ENCODE measurements at regions not wholly inside any gene's neighbourhood (a gene's known extent, or its start where the extent isn't known, plus 50 kb on each side); places are given as distances from the start of the nearest gene placed in this dataset.
"Not testable (repeated sequence)": the region's sequence is repeated elsewhere in the genome, so short reads cannot be mapped to it uniquely, and the experiment has no call there.

DNA sequence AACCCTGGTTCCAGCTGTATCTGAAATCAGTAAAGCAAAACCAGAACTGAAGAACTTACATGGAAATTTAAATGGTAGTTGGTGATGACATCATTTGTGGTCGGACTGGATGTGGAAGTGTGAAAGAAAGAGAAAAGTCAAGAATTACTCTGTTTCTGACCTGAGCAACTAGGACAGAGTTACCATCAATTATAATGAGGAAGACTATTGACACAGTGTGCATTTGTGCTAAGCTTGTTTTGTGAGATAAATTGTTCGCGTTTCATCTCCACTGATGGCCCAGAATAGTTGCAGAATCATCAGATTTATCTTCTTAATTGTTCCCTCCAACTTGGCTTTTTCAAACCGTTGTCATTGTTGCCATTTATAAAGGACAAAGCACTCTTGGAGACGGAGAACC, 410.6 kb upstream of the DEPDC1 start:
- TF ChIP-seq, protein P1, sequence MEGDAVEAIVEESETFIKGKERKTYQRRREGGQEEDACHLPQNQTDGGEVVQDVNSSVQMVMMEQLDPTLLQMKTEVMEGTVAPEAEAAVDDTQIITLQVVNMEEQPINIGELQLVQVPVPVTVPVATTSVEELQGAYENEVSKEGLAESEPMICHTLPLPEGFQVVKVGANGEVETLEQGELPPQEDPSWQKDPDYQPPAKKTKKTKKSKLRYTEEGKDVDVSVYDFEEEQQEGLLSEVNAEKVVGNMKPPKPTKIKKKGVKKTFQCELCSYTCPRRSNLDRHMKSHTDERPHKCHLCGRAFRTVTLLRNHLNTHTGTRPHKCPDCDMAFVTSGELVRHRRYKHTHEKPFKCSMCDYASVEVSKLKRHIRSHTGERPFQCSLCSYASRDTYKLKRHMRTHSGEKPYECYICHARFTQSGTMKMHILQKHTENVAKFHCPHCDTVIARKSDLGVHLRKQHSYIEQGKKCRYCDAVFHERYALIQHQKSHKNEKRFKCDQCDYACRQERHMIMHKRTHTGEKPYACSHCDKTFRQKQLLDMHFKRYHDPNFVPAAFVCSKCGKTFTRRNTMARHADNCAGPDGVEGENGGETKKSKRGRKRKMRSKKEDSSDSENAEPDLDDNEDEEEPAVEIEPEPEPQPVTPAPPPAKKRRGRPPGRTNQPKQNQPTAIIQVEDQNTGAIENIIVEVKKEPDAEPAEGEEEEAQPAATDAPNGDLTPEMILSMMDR (IDR thresholded peaks at IDR 0.05; ENCODE audit: low read depth, low read length, missing control alignments) = no peak
- no peak overlapping the region for H3K4me3 ChIP-seq (replicated peaks; ENCODE audit: low read depth, low read length)

GRCh38 chr1:68908316-68908715, 411.4 kb upstream of the DEPDC1 start:
- no peak overlapping the region for H3K4me3 ChIP-seq (replicated peaks; ENCODE audit: low read depth, low read length)
- DNase-seq (ENCODE audit: extremely low read depth, low read depth) = no peak
- TF ChIP-seq, protein P1 (IDR thresholded peaks at IDR 0.05; ENCODE audit: low read depth, low read length, missing control alignments) = no peak

More for the DNA sequence above, 410.6 kb upstream of the DEPDC1 start:
- DNase-seq (ENCODE audit: extremely low read depth, low read depth) = no peak

DNA sequence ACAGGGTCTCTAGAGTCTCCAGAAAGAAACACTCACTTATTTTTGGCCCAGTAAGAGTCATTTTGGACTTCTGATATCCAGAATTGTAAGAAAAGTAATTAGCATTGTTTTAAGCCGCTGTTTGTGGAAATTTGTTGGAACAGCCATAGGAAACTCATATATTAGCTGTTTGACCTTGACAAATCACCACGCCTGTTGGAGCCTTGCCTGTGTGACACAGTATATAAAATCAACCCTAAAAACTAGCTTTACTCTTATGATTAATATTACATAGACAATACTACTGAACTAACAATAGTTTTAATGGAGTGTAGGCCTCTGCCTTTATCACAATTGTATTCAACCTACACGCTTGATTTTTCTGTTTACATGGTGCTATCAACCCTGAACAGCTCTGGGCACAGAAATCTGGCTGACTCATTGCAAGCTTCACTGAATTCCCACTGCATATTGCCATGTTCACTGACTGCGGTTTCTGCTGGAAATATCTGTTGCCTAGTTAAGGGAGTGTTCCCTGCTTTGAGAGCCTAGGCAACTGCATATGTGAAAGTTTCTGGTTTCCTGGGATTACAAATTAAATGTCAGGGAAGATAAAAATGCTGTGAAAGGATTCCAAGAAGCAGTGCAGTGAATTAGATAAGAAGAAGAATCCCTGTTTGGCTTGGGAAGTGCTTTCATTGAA, 419.5 kb upstream of the DEPDC1 start:
- TF ChIP-seq, protein P1 (IDR thresholded peaks at IDR 0.05; ENCODE audit: low read depth, low read length, missing control alignments) = no peak
- no peak for DNase-seq (ENCODE audit: extremely low read depth, low read depth)
- no peak overlapping the region for H3K4me3 ChIP-seq (replicated peaks; ENCODE audit: low read depth, low read length)

- TF ChIP-seq, protein P1 (IDR thresholded peaks at IDR 0.05; ENCODE audit: low read depth, low read length, missing control alignments) = no peak
- no peak overlapping the region for H3K4me3 ChIP-seq (replicated peaks; ENCODE audit: low read depth, low read length)
- DNase-seq (ENCODE audit: extremely low read depth, low read depth) = no peak
Observed at GRCh38 chr1:68917456-68917855, 420.6 kb upstream of the DEPDC1 start.

GRCh38 chr1:68918563-68918962, 421.7 kb upstream of the DEPDC1 start:
- TF ChIP-seq, protein P1 (IDR thresholded peaks at IDR 0.05; ENCODE audit: low read depth, low read length, missing control alignments) = no peak
- H3K4me3 ChIP-seq (replicated peaks; ENCODE audit: low read depth, low read length) = no peak overlapping the region
- no peak for DNase-seq (ENCODE audit: extremely low read depth, low read depth)

DNA sequence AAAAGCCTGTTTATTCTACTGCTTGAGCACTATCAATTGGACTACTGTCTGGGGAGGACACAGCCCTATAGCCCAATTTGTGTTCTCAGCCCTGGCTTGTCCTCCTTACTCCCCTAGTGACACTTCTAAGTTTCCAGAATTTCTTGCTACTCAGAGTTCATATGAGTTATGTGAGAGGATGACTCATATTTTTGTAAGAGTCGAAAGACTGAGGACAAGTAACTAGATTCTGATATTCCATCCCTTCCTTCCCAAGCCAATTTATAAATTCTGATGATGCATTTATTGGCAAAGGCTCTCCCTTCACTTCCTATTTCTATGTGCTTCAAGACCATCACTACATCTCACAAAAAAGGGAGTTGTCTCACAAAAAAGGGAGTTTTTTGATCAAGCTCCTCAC, 422.2 kb upstream of the DEPDC1 start:
- TF ChIP-seq, protein P1 (IDR thresholded peaks at IDR 0.05; ENCODE audit: low read depth, low read length, missing control alignments) = no peak
- DNase-seq (ENCODE audit: extremely low read depth, low read depth) = no peak
- H3K4me3 ChIP-seq (replicated peaks; ENCODE audit: low read depth, low read length) = no peak overlapping the region

- not testable (repeated sequence) for DNase-seq (ENCODE audit: extremely low read depth, low read depth); H3K4me3 ChIP-seq (replicated peaks; ENCODE audit: low read depth, low read length)
Observed at GRCh38 chr1:68923475-68924088, 426.7 kb upstream of the DEPDC1 start.
